NCI-H2196 (cell line): ENCODE measurements at regions not wholly inside any gene's neighbourhood (a gene's known extent, or its start where the extent isn't known, plus 50 kb on each side); places are given as distances from the start of the nearest gene placed in this dataset.
"Not testable (repeated sequence)": the region's sequence is repeated elsewhere in the genome, so short reads cannot be mapped to it uniquely, and the experiment has no call there.

Experiments
- DNase-seq: peaks from one replicate; lab custom pipeline; 2025; ENCODE audit not compliant: unreplicated experiment; lab: John Stamatoyannopoulos, UW

DNA sequence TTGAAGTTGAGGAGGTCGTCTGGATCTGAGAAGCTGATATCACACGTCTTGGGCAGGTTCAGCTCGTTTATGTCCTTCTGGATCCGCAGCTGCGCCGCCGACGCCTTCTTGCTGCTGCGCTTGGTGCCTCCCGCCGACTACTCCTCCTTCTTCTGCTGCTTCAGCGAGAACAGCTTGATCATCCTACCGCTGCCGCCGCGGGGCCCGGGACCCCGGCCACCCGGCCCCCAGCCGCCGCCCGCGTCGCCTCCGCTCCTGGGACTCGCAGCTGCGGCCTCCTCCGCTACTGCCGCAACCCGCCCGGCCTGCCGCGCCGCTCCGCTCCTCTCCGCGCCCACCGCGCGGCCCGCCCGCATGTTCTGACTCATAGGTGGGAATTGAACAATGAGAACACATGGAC, 1710.6 kb downstream of the TP53TG3F start:
- DNase-seq: not testable (repeated sequence)

- DNase-seq: no peak
Observed at GRCh38 chr16:35170610-35171009, 1711.2 kb downstream of the TP53TG3F start.

GRCh38 chr16:35171106-35171505, 1711.7 kb downstream of the TP53TG3F start:
- DNase-seq: no peak

- DNase-seq: no peak
Observed at GRCh38 chr16:35173295-35173694, 1713.9 kb downstream of the TP53TG3F start.

GRCh38 chr16:35174016-35174415, 1714.6 kb downstream of the TP53TG3F start:
- DNase-seq: no peak

DNA sequence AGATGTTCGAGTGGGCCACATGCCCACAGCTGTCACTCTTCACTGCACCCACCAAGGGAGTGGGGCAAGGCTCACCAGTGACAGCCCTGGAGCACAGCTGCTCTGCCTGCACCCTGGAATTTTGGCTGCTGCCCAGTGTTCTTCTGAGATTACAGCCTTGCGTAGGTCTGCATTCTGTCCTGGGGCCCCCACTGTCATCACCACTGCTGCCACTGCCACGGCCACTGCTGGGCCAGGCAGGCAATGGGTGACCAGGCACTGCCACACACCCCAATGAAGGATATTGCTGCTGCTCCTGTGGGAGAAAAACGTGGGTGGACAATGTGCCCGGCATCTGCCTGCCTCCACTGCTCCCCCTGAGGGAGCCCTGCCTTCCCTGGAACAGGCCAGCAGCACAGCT, 1717.0 kb downstream of the TP53TG3F start:
- DNase-seq: no peak

DNA sequence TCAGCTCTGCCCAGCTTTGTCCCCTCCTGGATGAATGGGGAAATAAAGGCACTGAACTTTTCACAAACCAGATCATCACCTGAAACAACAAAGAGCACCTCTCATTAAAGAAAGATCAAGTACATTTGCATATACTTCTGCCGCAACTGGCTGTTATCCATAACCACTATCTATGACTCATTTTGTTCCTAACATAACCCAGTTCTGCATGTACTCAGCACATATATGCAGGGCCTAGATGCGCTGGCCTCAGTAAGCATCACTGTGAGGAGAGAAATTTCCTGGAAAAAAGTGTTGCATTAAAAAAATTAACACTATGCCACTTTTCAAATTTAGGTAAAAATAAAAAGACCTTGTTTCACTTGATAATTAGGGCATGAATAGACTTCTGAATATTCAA, 1718.4 kb downstream of the TP53TG3F start:
- DNase-seq: no peak

DNA sequence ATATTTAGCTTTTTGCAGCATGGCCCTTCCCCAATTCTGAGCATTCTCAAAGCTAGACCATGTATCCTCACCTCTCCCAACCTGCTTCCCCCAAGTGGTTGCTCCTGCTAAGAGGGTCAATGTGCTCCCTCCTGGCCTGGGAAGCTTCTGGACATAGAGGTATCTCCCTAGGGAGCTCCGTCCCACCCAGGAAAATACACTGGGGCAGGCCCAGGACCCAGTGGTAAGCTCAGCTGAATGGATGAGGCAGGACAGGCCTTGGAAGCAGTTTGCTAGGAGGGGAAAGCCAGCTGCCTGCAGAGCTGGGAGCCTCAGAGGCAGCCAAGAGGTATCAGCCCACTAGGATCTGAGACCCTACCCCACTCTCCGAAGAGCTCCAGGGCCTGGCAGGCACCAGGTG, 1721.6 kb downstream of the TP53TG3F start:
- no peak for DNase-seq

DNA sequence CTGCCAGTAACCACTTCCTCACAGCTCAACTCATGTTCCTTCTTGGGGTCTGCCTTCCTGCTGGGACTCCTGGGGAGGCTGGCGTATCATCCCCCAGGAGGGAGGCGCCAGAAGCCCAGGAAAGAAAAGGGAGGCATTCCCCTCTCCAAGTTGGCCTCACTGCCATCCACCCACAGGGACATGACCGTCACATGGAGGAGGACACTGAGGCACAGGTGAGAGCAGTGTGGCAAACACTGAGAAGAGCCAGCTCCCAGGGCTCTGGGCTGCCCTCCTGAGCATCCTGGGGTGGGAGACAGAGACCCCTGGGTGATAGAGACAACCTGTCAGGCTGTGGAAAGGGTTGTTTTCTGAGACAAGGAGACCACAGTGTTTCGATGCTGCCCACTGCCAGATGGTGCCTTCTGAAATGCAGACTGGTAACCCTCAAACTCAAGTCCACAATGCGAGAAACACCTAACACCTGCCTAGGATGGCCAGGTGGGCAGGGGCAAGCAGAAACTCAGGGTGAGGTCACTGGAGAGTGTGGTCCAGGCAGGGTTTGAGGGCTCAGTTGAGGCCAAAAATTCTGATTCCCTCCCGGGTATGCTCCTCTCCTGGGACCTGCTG, 1722.1 kb downstream of the TP53TG3F start:
- DNase-seq: no peak

- no peak for DNase-seq
Observed at GRCh38 chr16:35182043-35182677, 1722.7 kb downstream of the TP53TG3F start.

DNA sequence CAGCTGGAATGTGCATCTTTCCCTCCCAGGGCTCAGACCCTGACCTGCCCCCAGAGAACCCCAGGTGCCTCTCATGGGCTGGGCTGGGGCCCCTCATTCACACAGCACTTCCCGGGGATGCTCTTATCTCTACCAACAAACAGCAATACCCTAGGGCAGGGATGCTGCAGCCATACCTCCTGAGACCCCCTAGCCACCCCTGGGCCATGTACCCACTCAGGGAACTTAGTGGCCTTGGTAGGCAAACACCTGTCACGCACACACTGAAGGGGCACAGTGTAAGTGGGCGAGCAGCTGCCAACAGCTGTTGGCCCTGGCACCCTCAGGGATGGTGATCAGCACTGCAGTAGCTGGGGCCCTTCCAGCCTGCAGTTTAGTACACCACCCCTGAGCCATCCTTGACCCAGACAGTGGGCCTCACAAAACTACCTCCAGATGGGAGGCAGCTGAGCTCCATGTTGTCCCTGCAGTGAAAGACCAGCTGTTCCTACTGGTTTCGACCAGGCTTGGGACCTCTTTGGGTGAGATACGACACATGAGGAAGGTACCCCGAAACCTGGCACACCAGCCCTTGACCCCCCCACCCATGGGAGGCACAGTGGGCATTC, 1723.6 kb downstream of the TP53TG3F start:
- DNase-seq: no peak

GRCh38 chr16:35184356-35184870, 1725.0 kb downstream of the TP53TG3F start:
- DNase-seq: no peak

- DNase-seq: no peak
Observed at GRCh38 chr16:35185366-35186044, 1726.1 kb downstream of the TP53TG3F start.

- DNase-seq: no peak
Observed at GRCh38 chr16:35186045-35186759, 1726.8 kb downstream of the TP53TG3F start.

DNA sequence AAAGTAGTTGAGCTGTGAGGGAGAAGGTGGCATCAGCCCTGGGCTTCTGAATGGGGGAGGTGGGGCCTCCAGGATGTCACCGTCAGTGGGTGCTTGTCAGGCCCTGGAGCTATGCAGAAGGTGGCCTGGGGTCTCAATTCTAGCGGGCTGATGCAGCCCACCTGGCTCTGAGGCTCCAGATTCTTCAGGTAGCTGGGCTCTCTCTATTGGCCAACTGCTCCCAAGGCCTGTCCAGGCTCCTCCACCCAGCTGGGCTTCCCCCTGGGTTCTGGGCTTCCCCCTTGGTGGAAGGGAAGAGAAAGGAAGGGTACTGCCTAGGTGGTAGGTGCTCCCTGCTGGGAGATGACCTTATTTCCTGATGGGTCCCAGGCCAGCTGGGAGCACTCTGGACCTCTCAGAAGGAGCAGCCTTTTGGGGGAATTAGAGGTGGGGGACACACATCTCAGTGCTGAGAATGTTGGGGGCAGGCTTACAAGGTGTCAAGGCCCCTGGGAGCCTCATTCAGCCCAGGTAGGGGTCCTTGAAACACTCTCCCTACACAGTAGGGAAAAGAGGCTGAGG, 1728.3 kb downstream of the TP53TG3F start:
- DNase-seq: no peak

- no peak for DNase-seq
Observed at GRCh38 chr16:35188288-35189155, 1729.1 kb downstream of the TP53TG3F start.

DNA sequence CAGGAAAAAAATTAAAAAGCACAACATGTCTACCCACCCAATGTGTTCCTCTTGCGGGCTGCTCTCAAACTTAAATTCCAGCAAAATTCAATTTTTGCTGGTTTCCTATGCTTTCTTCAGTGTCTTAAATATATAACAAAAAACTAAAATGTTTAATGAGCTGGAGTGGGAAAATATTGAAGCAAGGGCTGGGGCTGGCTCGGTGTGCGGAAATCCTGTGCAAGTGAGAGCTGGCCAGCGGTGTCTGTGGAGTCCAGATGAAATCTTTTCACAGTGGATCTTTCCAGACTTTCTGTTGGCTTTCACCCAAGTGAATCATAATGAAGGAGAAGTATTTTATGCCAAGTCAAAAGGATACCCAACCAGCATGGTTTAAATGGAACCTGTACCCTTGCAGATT, 1733.6 kb downstream of the TP53TG3F start:
- no peak for DNase-seq

DNA sequence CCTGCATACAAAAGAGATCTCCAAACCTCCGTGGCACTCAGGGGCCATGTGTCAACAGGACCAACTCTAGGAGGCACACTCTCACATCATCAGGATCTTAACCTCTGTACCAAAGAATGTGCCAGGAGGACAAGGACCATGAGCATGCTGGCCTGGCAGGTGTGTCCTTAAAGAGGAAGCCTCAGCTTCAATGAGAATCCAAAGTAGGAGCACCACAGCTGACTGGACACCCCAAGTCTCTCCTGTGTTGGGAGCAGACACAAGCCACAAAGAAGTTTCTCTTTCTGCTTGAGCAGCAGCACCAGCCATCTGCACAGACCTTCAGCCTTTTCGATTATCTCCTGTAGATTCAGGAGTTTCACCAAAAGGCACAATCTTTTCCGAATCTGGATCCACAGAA, 1734.5 kb downstream of the TP53TG3F start:
- no peak for DNase-seq

DNA sequence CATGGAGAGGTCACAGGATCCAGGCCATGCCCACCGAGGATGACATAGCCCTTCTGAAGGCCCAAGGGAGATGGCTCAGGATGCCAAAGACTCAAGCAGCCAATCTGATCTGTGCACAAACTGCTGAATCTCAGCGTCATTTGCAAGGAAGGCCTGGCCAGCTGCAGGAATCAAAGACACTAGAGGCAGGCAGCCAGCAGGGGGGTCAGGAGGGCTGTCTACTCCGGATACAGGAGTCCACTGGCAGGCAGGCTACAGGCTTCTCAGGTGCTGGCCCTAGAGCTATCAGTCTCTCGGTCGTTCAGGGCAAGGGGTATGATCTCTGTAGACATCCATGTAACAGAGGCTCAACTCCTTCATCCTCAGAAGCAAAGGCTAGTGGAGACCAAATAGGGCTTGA, 1735.3 kb downstream of the TP53TG3F start:
- DNase-seq: no peak
